CD4-positive, alpha-beta T cell (primary cell): ENCODE measurements at regions not wholly inside any gene's neighbourhood (a gene's known extent, or its start where the extent isn't known, plus 50 kb on each side); places are given as distances from the start of the nearest gene placed in this dataset.

Source experiments
- ATAC-seq: fragments of 200-7000 bp; cut with Tn5 transposase; one replicate; pipeline ENCODE4 v1.10.0; 2022; ENCODE audit warnings: mild to moderate bottlenecking; ENCODE audit not compliant: poor library complexity
- CTCF ChIA-PET: fragments of 350-600 bp; sonication (Branson Sonifier 250); formaldehyde crosslinking; loops from one replicate; lab custom pipeline; 2021; ENCODE audit warnings: antibody characterized with exemption, inconsistent platforms; lab: Charles Lee
- POLR2A ChIA-PET: fragments of 350-600 bp; sonication (Branson Sonifier 250); formaldehyde crosslinking; loops from one replicate; lab custom pipeline; 2021; ENCODE audit warnings: antibody characterized with exemption, inconsistent platforms; lab: Charles Lee
- DNase-seq, 14 experiments: peaks; one replicate each; pipeline ENCODE4 v3.0.0-alpha.2; 2013 to 2020; ENCODE audit warnings: mixed read lengths in 2 of 14
- H3K27ac ChIP-seq, 2 donors: one replicate each; pipeline versions ENCODE4 v1.5.1 to v1.7.0; 2013; ENCODE audit warnings: low read length in 2 of 2, low read depth in 1 of 2, mild to moderate bottlenecking in 1 of 2
- H3K27me3 ChIP-seq, 2 experiments: 1 replicate in 1 of 2; 2 replicates in 1 of 2; pipeline versions ENCODE4 v1.6.1 to v1.7.0; 2013; ENCODE audit warnings: low read length in 2 of 2, control low read depth in 1 of 2, mild to moderate bottlenecking in 1 of 2, moderate library complexity in 1 of 2; ENCODE audit not compliant: insufficient read depth in 2 of 2, control insufficient read depth in 1 of 2
- H3K36me3 ChIP-seq: one replicate; pipeline ENCODE4 v1.6.1; 2013; ENCODE audit warnings: low read length, control low read depth; ENCODE audit not compliant: insufficient read depth
- H3K4me1 ChIP-seq: one replicate; pipeline ENCODE4 v1.6.1; 2013; ENCODE audit warnings: low read length, control low read depth; ENCODE audit not compliant: insufficient read depth
- H3K4me3 ChIP-seq: one replicate; pipeline ENCODE4 v1.5.1; 2013; ENCODE audit warnings: mild to moderate bottlenecking, low read length, moderate library complexity
- H3K9me3 ChIP-seq, 2 experiments: 1 replicate in 1 of 2; 2 replicates in 1 of 2; pipeline versions ENCODE4 v1.6.1 to v1.7.0; 2013; ENCODE audit warnings: low read length in 2 of 2, mild to moderate bottlenecking in 2 of 2, control low read depth in 1 of 2, moderate library complexity in 1 of 2; ENCODE audit not compliant: control insufficient read depth in 1 of 2, insufficient read depth in 1 of 2
- H3K27ac Mint-ChIP-seq: one replicate; pipeline ENCODE4 v1.8.0; 2020; ENCODE audit warnings: mixed read lengths
- H3K27me3 Mint-ChIP-seq: one replicate; pipeline ENCODE4 v1.8.0; 2021; ENCODE audit warnings: mixed read lengths
- H3K36me3 Mint-ChIP-seq: one replicate; pipeline ENCODE4 v1.8.0; 2021; ENCODE audit warnings: low read depth, mixed read lengths
- H3K4me1 Mint-ChIP-seq: one replicate; pipeline ENCODE4 v1.8.0; 2021; ENCODE audit warnings: low read depth, mixed read lengths
- H3K4me3 Mint-ChIP-seq: one replicate; pipeline ENCODE4 v1.8.0; 2020; ENCODE audit warnings: mild to moderate bottlenecking, mixed read lengths
- H3K9me3 Mint-ChIP-seq: one replicate; pipeline ENCODE4 v1.8.0; 2020; ENCODE audit warnings: mixed read lengths
- intact Hi-C, 2 experiments: fragments of 100-400 bp; cut with DNase I in 1 of 2; cut with micrococcal nuclease in 1 of 2; formaldehyde crosslinking; loops; one replicate each; pipeline versions ENCODE4 v1.15.1 to v1.9.0; 2023 to 2025; cut with DNase I, micrococcal nuclease
- TF ChIP-seq, protein P1 (sequence below): fragments of 200-600 bp; IDR thresholded peaks from one replicate; pipeline ENCODE4 v1.8.0; 2022; ENCODE audit warnings: antibody characterized with exemption, mild to moderate bottlenecking

- TF ChIP-seq, protein P1, sequence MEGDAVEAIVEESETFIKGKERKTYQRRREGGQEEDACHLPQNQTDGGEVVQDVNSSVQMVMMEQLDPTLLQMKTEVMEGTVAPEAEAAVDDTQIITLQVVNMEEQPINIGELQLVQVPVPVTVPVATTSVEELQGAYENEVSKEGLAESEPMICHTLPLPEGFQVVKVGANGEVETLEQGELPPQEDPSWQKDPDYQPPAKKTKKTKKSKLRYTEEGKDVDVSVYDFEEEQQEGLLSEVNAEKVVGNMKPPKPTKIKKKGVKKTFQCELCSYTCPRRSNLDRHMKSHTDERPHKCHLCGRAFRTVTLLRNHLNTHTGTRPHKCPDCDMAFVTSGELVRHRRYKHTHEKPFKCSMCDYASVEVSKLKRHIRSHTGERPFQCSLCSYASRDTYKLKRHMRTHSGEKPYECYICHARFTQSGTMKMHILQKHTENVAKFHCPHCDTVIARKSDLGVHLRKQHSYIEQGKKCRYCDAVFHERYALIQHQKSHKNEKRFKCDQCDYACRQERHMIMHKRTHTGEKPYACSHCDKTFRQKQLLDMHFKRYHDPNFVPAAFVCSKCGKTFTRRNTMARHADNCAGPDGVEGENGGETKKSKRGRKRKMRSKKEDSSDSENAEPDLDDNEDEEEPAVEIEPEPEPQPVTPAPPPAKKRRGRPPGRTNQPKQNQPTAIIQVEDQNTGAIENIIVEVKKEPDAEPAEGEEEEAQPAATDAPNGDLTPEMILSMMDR = no peak
- no peaks in the 10 kb centered on the region for H3K36me3 ChIP-seq
- no peak overlapping the region for H3K27ac ChIP-seq
- DNase-seq (no peak), ATAC-seq (no peak)
- no peak overlapping the region for H3K4me3 Mint-ChIP-seq
- no peaks in the 10 kb centered on the region for H3K27me3 Mint-ChIP-seq
- H3K27ac Mint-ChIP-seq = no peak overlapping the region
- H3K9me3 ChIP-seq = no peaks in the 10 kb centered on the region
- intact Hi-C loops = no loop called here
- ChIA-PET POLR2A (no interaction called here), CTCF (no interaction called here)
- no peaks in the 10 kb centered on the region for H3K9me3 Mint-ChIP-seq
- H3K36me3 Mint-ChIP-seq = no peaks in the 10 kb centered on the region
- H3K4me3 ChIP-seq = no peak overlapping the region
- no peaks in the 10 kb centered on the region for H3K4me1 Mint-ChIP-seq
- H3K4me1 ChIP-seq = no peaks in the 10 kb centered on the region
- no peaks in the 10 kb centered on the region for H3K27me3 ChIP-seq
Measured at GRCh38 chr2:193738892-193739291, 1544.2 kb upstream of the TMEFF2 start.

- Histone ChIP-seq H3K27ac (no peak overlapping the region), H3K36me3 (no peaks in the 10 kb centered on the region), H3K4me3 (no peak overlapping the region), H3K4me1 (no peaks in the 10 kb centered on the region), H3K27me3 (no peaks in the 10 kb centered on the region), H3K9me3 (peaks cover 0 to 4% of the 10 kb centered on the region in 2 experiments)
- Mint-ChIP-seq H3K27me3 (no peaks in the 10 kb centered on the region), H3K4me1 (no peaks in the 10 kb centered on the region), H3K36me3 (no peaks in the 10 kb centered on the region), H3K27ac (no peak overlapping the region), H3K9me3 (peaks cover 7% of the 10 kb centered on the region), H3K4me3 (no peak overlapping the region)
- ATAC-seq = no peak
- DNase-seq = no peak
- TF ChIP-seq, protein P1 = no peak
- ChIA-PET POLR2A (no interaction called here), CTCF (no interaction called here)
- intact Hi-C loops = no loop called here
Measured at GRCh38 chr2:193712912-193713311, 1518.2 kb upstream of the TMEFF2 start.

DNA sequence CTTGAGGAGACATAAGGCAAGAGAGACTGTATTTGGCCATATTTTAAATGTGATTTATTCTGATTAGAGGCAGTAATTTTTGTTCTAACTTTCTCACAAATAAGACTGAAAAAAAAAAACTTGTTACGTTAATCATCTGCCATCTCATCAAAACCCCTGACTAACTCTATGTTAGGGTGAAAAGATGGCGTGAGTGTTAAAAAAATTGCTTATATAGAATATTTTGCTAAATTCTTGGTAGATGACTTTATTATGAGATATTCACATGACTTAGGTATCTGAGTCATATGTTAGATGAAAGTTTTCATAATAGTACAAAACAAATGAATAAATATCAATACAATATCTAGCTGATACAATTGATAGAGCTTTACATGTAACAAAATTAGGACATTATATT lies 1508.7 kb upstream of the TMEFF2 start:
- Histone ChIP-seq H3K27me3 (no peaks in the 10 kb centered on the region), H3K27ac (no peak overlapping the region), H3K36me3 (no peaks in the 10 kb centered on the region), H3K4me3 (no peak overlapping the region), H3K4me1 (no peaks in the 10 kb centered on the region), H3K9me3 (no peaks in the 10 kb centered on the region)
- no peaks in the 10 kb centered on the region for H3K27me3 Mint-ChIP-seq
- H3K27ac Mint-ChIP-seq = no peak overlapping the region
- DNase-seq (no peak), ATAC-seq (no peak)
- POLR2A ChIA-PET = no interaction called here
- intact Hi-C loops = no loop called here
- H3K4me1 Mint-ChIP-seq = no peaks in the 10 kb centered on the region
- H3K4me3 Mint-ChIP-seq = no peak overlapping the region
- CTCF ChIA-PET = no interaction called here
- H3K36me3 Mint-ChIP-seq = no peaks in the 10 kb centered on the region
- H3K9me3 Mint-ChIP-seq = no peaks in the 10 kb centered on the region
- TF ChIP-seq, protein P1 = no peak
